HCT116 (cell line): ENCODE measurements at regions not wholly inside any gene's neighbourhood (a gene's known extent, or its start where the extent isn't known, plus 50 kb on each side); places are given as distances from the start of the nearest gene placed in this dataset.

Experiments
- ATAC-seq: fragments of 200-7000 bp; cut with Tn5 transposase; 2 replicates; pipeline ENCODE4 v1.9.1; 2020; ENCODE audit warnings: mild to moderate bottlenecking, moderate library complexity
- BruUV-seq: library from RNA; stranded (reverse); fragments of 400-500 nt; replicated peaks from 2 replicates; lab custom pipeline; 2021; lab: Mats Ljungman, UMichigan
- CTCF ChIA-PET: fragments of 300-600 bp; sonication (Branson Sonifier 250); formaldehyde crosslinking; loops from one replicate; lab custom pipeline; 2021; ENCODE audit warnings: antibody characterized with exemption; lab: Charles Lee
- POLR2A ChIA-PET: fragments of 300-600, 350-600 bp; sonication (Branson Sonifier 250); formaldehyde crosslinking; loops from one replicate; lab custom pipeline; 2021; ENCODE audit warnings: antibody characterized with exemption; lab: Charles Lee
- RAD21 ChIA-PET, 2 experiments: fragments of 300-600 bp; sonication (Branson Sonifier 250); formaldehyde crosslinking; loops; one replicate each; lab custom pipeline; 2023; ENCODE audit warnings: low total read pairs in 2 of 2; ENCODE audit not compliant: uncharacterized antibody in 2 of 2, unreplicated experiment in 2 of 2, low non-redundant PET in 1 of 2; lab: Charles Lee
- DNase-seq: peaks from one replicate; pipeline ENCODE4 v3.0.0-alpha.2; 2010; ENCODE audit warnings: low read depth, low spot score
- H2AFZ ChIP-seq: fragments of 200-600 bp; shearing (Covaris generic), sonication (generic); 2 replicates; pipeline ENCODE4 v1.6.1; 2017; ENCODE audit warnings: low read depth, mixed run types, mixed read lengths, antibody characterized with exemption, low read length; ENCODE audit not compliant: poor library complexity, severe bottlenecking
- H3K27ac ChIP-seq: 2 replicates; pipeline ENCODE4 v1.5.1; 2012; ENCODE audit warnings: low read depth, low read length
- H3K27me3 ChIP-seq: fragments of 200-600 bp; sonication (generic); 2 replicates; pipeline ENCODE4 v1.6.1; 2016; ENCODE audit warnings: mixed run types, low read length, mixed read lengths; ENCODE audit not compliant: insufficient read depth
- H3K36me3 ChIP-seq, 2 experiments: fragments of 200-500 bp in 1 of 2; fragments of 200-600 bp in 1 of 2; sonication (Bioruptor generic) in 1 of 2; sonication (generic) in 1 of 2; 2 replicates each; pipeline versions ENCODE4 v1.5.1 to v1.6.1; 2014 to 2016; ENCODE audit warnings: low read length in 2 of 2, inconsistent platforms in 1 of 2, mixed read lengths in 1 of 2, mixed run types in 1 of 2; ENCODE audit not compliant: insufficient read depth in 2 of 2, control insufficient read depth in 1 of 2
- H3K4me1 ChIP-seq, 2 experiments: fragments of 200-600 bp in 1 of 2; sonication (generic) in 1 of 2; 2 replicates each; pipeline versions ENCODE4 v1.5.1 to v1.6.1; 2012 to 2017; ENCODE audit warnings: low read length in 2 of 2, inconsistent platforms in 1 of 2, mild to moderate bottlenecking in 1 of 2, mixed read lengths in 1 of 2, mixed run types in 1 of 2, moderate library complexity in 1 of 2; ENCODE audit not compliant: insufficient read depth in 2 of 2, control insufficient read depth in 1 of 2
- H3K4me2 ChIP-seq: fragments of 200-600 bp; sonication (generic); 2 replicates; pipeline ENCODE4 v1.6.1; 2017; ENCODE audit warnings: mixed run types, low read length, mixed read lengths
- H3K4me3 ChIP-seq, 2 experiments: fragments of 200-600 bp in 1 of 2; sonication (generic) in 1 of 2; replicated peaks in 1 of 2; 2 replicates each; pipeline ENCODE4 v1.5.1; 2011 to 2016; ENCODE audit warnings: low read length in 2 of 2, control low read depth in 1 of 2, low read depth in 1 of 2, mild to moderate bottlenecking in 1 of 2, mixed read lengths in 1 of 2, mixed run types in 1 of 2
- H3K79me2 ChIP-seq: fragments of 200-600 bp; sonication (generic); 2 replicates; pipeline ENCODE4 v1.6.1; 2017; ENCODE audit warnings: mild to moderate bottlenecking, mixed run types, low read length, moderate library complexity, mixed read lengths; ENCODE audit not compliant: insufficient read depth
- H3K9ac ChIP-seq: fragments of 200-600 bp; sonication (generic); 2 replicates; pipeline ENCODE4 v1.6.1; 2016; ENCODE audit warnings: low read length, mixed read lengths
- H3K9me2 ChIP-seq: fragments of 200-600 bp; sonication (generic), shearing (Covaris generic); 2 replicates; pipeline ENCODE4 v1.6.1; 2017; ENCODE audit warnings: mixed run types, mild to moderate bottlenecking, moderate library complexity; ENCODE audit not compliant: insufficient read depth
- H3K9me3 ChIP-seq, 2 experiments: fragments of 200-500 bp in 1 of 2; fragments of 200-600 bp in 1 of 2; sonication (Bioruptor generic) in 1 of 2; sonication (generic) in 1 of 2; 2 replicates each; pipeline ENCODE4 v1.6.1; 2014 to 2017; ENCODE audit warnings: low read length in 2 of 2, mixed read lengths in 2 of 2, inconsistent platforms in 1 of 2, low read depth in 1 of 2, mild to moderate bottlenecking in 1 of 2, mixed run types in 1 of 2, moderate library complexity in 1 of 2; ENCODE audit not compliant: control insufficient read depth in 1 of 2, insufficient read depth in 1 of 2
- H4K20me1 ChIP-seq: fragments of 200-600 bp; sonication (generic), shearing (Covaris generic); 2 replicates; pipeline ENCODE4 v1.6.1; 2017; ENCODE audit warnings: mixed run types, mild to moderate bottlenecking, moderate library complexity; ENCODE audit not compliant: insufficient read depth
- CEBPB ChIP-seq: IDR thresholded peaks from 2 replicates; pipeline ENCODE4 v1.6.1; 2012; ENCODE audit warnings: low read depth
- EGR1 ChIP-seq: IDR thresholded peaks from 2 replicates; pipeline ENCODE4 v1.6.1; 2012; ENCODE audit warnings: low read depth
- ELF1 ChIP-seq: IDR thresholded peaks from 2 replicates; pipeline ENCODE4 v1.6.1; 2012; ENCODE audit warnings: low read depth, borderline replicate concordance
- EZH2 ChIP-seq: fragments of 200-600 bp; sonication (generic); IDR thresholded peaks from 2 replicates; pipeline ENCODE4 v1.6.1; 2017; ENCODE audit warnings: antibody characterized with exemption, mixed run types
- EZH2phosphoT487 ChIP-seq: fragments of 200-600 bp; IDR thresholded peaks from 2 replicates; pipeline ENCODE4 v1.6.1; 2018; ENCODE audit warnings: antibody characterized with exemption, borderline replicate concordance
- JUND ChIP-seq: IDR thresholded peaks from 2 replicates; pipeline ENCODE4 v1.6.1; 2012
- POLR2AphosphoS5 ChIP-seq: IDR thresholded peaks from 2 replicates; pipeline ENCODE4 v1.6.1; 2011; ENCODE audit warnings: mild to moderate bottlenecking, low read depth, low read length, moderate library complexity
- SIN3A ChIP-seq: IDR thresholded peaks from 2 replicates; pipeline ENCODE4 v1.6.1; 2012; ENCODE audit warnings: low read depth
- SP1 ChIP-seq: IDR thresholded peaks from 2 replicates; pipeline ENCODE4 v1.6.1; 2012; ENCODE audit warnings: low read depth
- SRF ChIP-seq: IDR thresholded peaks from 2 replicates; pipeline ENCODE4 v1.6.1; 2012; ENCODE audit warnings: low read depth
- YY1 ChIP-seq: IDR thresholded peaks from 2 replicates; pipeline ENCODE4 v1.6.1; 2011; ENCODE audit warnings: low read length, low read depth, moderate library complexity, mild to moderate bottlenecking; ENCODE audit not compliant: insufficient replicate concordance; ENCODE audit errors: extremely low read depth
- ZFX ChIP-seq: fragments of 450-650 bp; IDR thresholded peaks from 2 replicates; pipeline ENCODE4 v1.6.1; 2017
- intact Hi-C: fragments of 100-400 bp; cut with micrococcal nuclease; formaldehyde crosslinking; loops from 2 replicates; pipeline ENCODE4 v1.10.0; 2022
- TF ChIP-seq, protein P1 (sequence below): IDR thresholded peaks from 2 replicates; pipeline ENCODE4 v1.6.1; 2012
- TF ChIP-seq, protein P2 (sequence below): IDR thresholded peaks from 2 replicates; pipeline ENCODE4 v1.6.1; 2012
- TF ChIP-seq, protein P3 (sequence below): IDR thresholded peaks from 2 replicates; pipeline ENCODE4 v1.6.1; 2011; ENCODE audit warnings: mild to moderate bottlenecking, low read length, moderate library complexity; ENCODE audit not compliant: insufficient replicate concordance; ENCODE audit errors: extremely low read depth

DNA sequence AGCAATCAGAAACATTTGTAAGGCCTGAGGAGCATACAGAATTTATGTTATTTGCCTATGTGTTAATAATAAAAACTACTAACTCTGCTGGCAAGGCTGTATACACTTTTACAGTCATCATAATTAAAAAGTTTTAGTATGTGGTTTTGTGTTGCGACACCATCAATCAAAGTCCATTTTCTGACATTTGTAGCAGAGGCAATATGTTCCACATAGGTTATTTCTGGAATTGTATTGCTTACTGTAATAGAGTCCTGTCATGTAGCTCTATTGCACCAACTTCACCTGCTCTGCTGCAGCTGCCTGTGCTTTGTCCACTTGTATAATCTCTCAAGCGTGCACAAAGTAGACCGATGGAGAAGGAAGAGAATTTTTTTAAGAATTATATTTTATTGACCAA is 501.8 kb downstream of the HACE1 start:
- DNase-seq, result no peak
- no peak overlapping the region for H3K4me2 ChIP-seq
- H4K20me1 ChIP-seq, result no peaks in the 10 kb centered on the region
- no TSS peak for BruUV-seq
- no peaks in the 10 kb centered on the region for H3K79me2 ChIP-seq
- ChIA-PET POLR2A (no interaction called here), CTCF (no interaction called here), RAD21 (no interaction called here)
- no peak overlapping the region for H3K27ac ChIP-seq
- TF ChIP-seq, protein P1, sequence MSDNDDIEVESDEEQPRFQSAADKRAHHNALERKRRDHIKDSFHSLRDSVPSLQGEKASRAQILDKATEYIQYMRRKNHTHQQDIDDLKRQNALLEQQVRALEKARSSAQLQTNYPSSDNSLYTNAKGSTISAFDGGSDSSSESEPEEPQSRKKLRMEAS, result no peak
- TF ChIP-seq EZH2, result no peak
- no peak for TF ChIP-seq YY1
- TF ChIP-seq, protein P2, sequence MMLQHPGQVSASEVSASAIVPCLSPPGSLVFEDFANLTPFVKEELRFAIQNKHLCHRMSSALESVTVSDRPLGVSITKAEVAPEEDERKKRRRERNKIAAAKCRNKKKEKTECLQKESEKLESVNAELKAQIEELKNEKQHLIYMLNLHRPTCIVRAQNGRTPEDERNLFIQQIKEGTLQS, result no peak
- TF ChIP-seq CEBPB, result no peak
- no peak for TF ChIP-seq EZH2phosphoT487
- TF ChIP-seq ZFX, result no peak
- no peak for TF ChIP-seq POLR2AphosphoS5
- no peak for TF ChIP-seq SRF
- TF ChIP-seq EGR1, result no peak
- no peak for TF ChIP-seq SIN3A
- TF ChIP-seq SP1, result no peak
- TF ChIP-seq JUND, result no peak
- no peak for TF ChIP-seq ELF1
- TF ChIP-seq, protein P3, sequence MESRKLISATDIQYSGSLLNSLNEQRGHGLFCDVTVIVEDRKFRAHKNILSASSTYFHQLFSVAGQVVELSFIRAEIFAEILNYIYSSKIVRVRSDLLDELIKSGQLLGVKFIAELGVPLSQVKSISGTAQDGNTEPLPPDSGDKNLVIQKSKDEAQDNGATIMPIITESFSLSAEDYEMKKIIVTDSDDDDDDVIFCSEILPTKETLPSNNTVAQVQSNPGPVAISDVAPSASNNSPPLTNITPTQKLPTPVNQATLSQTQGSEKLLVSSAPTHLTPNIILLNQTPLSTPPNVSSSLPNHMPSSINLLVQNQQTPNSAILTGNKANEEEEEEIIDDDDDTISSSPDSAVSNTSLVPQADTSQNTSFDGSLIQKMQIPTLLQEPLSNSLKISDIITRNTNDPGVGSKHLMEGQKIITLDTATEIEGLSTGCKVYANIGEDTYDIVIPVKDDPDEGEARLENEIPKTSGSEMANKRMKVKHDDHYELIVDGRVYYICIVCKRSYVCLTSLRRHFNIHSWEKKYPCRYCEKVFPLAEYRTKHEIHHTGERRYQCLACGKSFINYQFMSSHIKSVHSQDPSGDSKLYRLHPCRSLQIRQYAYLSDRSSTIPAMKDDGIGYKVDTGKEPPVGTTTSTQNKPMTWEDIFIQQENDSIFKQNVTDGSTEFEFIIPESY, result no peak
- no peaks in the 10 kb centered on the region for H3K9me3 ChIP-seq
- no peak overlapping the region for H3K4me3 ChIP-seq
- H3K27me3 ChIP-seq, result no peaks in the 10 kb centered on the region
- no peaks in the 10 kb centered on the region for H3K9me2 ChIP-seq
- ATAC-seq, result no peak
- no peak overlapping the region for H3K9ac ChIP-seq
- no peaks in the 10 kb centered on the region for H3K4me1 ChIP-seq
- H3K36me3 ChIP-seq, result no peaks in the 10 kb centered on the region
- H2AFZ ChIP-seq, result no peak overlapping the region
- intact Hi-C loops, result no loop called here
